ENCODE measurements at regions not wholly inside any gene's neighbourhood (a gene's known extent, or its start where the extent isn't known, plus 50 kb on each side); places are given as distances from the start of the nearest gene placed in this dataset.

DNA sequence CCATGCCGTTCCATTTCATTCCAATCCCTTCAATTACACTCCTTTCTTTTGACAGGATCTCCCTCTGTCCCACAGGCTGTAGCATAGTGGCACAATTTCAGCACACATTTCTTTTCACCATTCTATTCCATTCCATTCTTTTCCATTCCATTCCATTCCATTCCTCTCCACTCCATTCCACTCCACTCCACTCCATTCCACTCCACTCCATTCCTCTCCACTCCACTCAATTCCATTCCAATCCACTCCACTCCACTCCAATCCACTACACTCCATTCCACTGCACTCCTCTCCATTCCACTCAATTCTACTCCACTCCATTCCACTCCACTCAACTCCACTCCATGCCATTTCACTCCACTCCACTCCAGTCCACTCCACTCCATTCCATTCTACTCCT is 1495.1 kb downstream of the TSPY10 start:
- H3K36me3 Mint-ChIP-seq (ENCODE audit: low read depth): peaks cover 72% of the 10 kb centered on the region
- H3K27ac Mint-ChIP-seq: no peak overlapping the region
- no peaks in the 10 kb centered on the region for H3K4me1 Mint-ChIP-seq (ENCODE audit: low read depth)
- H3K27me3 Mint-ChIP-seq (ENCODE audit: insufficient read depth): peaks cover 3% of the 10 kb centered on the region; the same call in 1 of the 2 replicates
- TF ChIP-seq, protein P1, sequence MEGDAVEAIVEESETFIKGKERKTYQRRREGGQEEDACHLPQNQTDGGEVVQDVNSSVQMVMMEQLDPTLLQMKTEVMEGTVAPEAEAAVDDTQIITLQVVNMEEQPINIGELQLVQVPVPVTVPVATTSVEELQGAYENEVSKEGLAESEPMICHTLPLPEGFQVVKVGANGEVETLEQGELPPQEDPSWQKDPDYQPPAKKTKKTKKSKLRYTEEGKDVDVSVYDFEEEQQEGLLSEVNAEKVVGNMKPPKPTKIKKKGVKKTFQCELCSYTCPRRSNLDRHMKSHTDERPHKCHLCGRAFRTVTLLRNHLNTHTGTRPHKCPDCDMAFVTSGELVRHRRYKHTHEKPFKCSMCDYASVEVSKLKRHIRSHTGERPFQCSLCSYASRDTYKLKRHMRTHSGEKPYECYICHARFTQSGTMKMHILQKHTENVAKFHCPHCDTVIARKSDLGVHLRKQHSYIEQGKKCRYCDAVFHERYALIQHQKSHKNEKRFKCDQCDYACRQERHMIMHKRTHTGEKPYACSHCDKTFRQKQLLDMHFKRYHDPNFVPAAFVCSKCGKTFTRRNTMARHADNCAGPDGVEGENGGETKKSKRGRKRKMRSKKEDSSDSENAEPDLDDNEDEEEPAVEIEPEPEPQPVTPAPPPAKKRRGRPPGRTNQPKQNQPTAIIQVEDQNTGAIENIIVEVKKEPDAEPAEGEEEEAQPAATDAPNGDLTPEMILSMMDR (IDR thresholded peaks at IDR 0.05): no peak
- H3K4me3 Mint-ChIP-seq: no peak overlapping the region
- peaks cover 92% of the 10 kb centered on the region for H3K9me3 Mint-ChIP-seq
- no peak for DNase-seq

DNA sequence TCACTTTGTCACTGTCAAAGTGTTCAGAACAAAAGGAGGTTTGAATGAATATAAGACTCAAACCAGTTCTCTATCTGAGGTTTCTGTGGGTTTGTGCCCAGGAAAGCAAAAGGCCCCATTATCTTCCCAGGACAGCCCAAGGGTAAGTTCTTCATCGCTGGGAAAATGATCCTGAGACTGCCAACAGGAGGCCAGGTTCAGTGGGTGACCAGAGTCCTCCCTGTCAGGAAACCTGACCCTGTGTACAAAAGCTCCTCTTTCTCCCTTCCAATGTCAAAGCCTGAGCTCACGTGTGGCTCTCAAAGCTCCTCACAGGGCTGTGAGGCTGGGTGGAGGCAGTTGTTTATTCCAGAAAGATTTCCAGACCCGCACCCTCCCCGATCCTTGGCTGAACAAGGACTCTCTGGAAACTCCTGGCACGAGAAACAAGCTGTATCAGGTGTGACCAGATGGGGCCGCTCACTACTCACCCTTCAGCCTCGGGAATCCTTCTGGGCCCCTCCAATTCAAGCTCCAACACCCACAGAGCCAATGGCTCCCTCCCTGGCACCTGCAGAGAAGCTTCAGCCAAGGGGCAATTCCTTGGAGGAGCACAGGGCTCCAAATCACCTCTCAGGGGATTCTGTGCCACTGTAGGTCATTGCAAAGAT is 1516.7 kb downstream of the TSPY10 start:
- H3K9me3 Mint-ChIP-seq: peaks cover 32% of the 10 kb centered on the region

DNA sequence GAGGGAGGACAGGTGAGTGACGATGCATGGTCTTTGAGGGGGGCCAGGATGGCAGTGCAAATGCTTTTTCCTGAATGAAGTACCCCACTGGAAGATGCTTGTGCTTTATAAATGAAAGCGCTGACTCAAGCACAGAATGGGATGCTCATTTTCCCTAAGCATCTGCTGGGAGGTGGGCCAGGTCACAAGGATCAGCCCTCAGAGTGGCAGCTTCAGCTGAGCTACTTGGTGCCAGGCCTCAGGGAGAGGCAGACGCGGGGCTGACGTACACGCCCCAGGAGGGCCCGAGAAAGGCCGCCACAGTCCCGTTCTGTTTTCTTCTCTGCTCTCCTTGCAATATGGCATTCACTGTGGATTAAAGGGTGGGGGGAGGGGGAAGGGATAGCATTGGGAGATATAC is 1535.8 kb downstream of the TSPY10 start:
- Mint-ChIP-seq H3K9me3 (0 out of 2 replicates have a peak, but pooled peaks cover 16% of the 10 kb centered on the region), H3K27ac (no peak overlapping the region), H3K4me3 (no peak overlapping the region), H3K4me1 (ENCODE audit: low read depth) (no peaks in the 10 kb centered on the region), H3K36me3 (ENCODE audit: low read depth) (no peaks in the 10 kb centered on the region), H3K27me3 (ENCODE audit: insufficient read depth) (no peaks in the 10 kb centered on the region)
- no peak for DNase-seq
- TF ChIP-seq, protein P1 (IDR thresholded peaks at IDR 0.05): no peak

More for the DNA sequence above, 1516.7 kb downstream of the TSPY10 start:
- TF ChIP-seq, protein P1 (IDR thresholded peaks at IDR 0.05): no peak
- Mint-ChIP-seq H3K27me3 (ENCODE audit: insufficient read depth) (no peaks in the 10 kb centered on the region; the same call in none of the 2 replicates), H3K36me3 (ENCODE audit: low read depth) (peaks cover 7% of the 10 kb centered on the region; the same call in 1 of the 2 replicates), H3K4me3 (no peak overlapping the region), H3K4me1 (ENCODE audit: low read depth) (no peaks in the 10 kb centered on the region), H3K27ac (no peak overlapping the region)
- DNase-seq: no peak

DNA sequence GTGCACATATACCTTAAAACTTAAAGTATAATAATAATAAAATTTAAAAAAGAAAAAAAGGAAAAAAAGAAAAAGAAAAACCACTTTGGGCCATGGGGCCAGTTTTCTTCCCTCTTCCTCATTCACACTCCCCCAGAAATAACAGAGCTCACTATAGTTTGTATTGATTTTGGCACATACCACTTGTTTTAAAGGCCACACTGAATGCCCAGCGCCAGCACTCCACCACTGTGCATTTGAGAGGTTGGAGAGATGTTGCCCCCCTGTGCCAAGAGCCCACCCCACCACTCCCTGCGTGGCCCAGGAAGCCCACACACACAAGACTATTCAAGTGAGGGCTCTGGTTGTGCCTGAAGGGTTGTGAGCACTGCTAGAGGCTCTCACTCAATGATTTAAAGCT is 1536.3 kb downstream of the TSPY10 start:
- H3K4me1 Mint-ChIP-seq (ENCODE audit: low read depth): no peaks in the 10 kb centered on the region
- H3K27me3 Mint-ChIP-seq (ENCODE audit: insufficient read depth): no peaks in the 10 kb centered on the region
- TF ChIP-seq, protein P1 (IDR thresholded peaks at IDR 0.05): no peak

DNA sequence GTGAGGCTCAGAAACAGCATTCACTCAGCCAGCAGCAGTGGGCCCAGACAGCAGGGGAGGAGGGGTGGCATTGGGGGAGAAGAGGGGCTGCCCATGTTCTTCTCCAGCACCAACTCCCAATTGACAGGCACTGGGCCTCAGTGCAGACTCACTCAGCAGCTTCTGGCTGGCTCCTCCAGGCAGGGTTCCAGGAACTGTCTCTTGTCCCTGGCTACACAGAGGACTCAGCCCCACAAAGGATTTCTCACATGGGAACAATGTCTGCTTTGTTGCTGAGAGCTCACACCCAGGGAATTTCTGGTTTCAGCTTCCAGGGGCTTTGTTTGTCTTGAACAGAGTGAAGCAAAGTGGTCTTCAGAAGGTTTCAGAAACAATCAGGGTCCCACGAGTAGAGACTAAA is 1536.7 kb downstream of the TSPY10 start:
- Mint-ChIP-seq H3K36me3 (ENCODE audit: low read depth) (no peaks in the 10 kb centered on the region), H3K27ac (no peak overlapping the region), H3K4me1 (ENCODE audit: low read depth) (no peaks in the 10 kb centered on the region), H3K27me3 (ENCODE audit: insufficient read depth) (no peaks in the 10 kb centered on the region), H3K9me3 (0 out of 2 replicates have a peak, but pooled peaks cover 16% of the 10 kb centered on the region), H3K4me3 (no peak overlapping the region)
- no peak for DNase-seq
- TF ChIP-seq, protein P1 (IDR thresholded peaks at IDR 0.05): no peak

More for the DNA sequence above, 1536.3 kb downstream of the TSPY10 start:
- DNase-seq: no peak
- H3K4me3 Mint-ChIP-seq: no peak overlapping the region
- no peaks in the 10 kb centered on the region for H3K36me3 Mint-ChIP-seq (ENCODE audit: low read depth)
- 0 out of 2 replicates have a peak, but pooled peaks cover 16% of the 10 kb centered on the region for H3K9me3 Mint-ChIP-seq
- no peak overlapping the region for H3K27ac Mint-ChIP-seq
